ENCODE measurements at regions not wholly inside any gene's neighbourhood (a gene's known extent, or its start where the extent isn't known, plus 50 kb on each side); places are given as distances from the start of the nearest gene placed in this dataset.

GRCh38 chr11:19651028-19651427 is 61.6 kb upstream of the NAV2 start:
- TF ChIP-seq CTCF (conservative IDR thresholded peaks at IDR 0.05) (no peak), ZFX (IDR thresholded peaks at IDR 0.05) (no peak)

Measured in C4-2B (cell line).